Medulla oblongata (tissue), 1 donor: ENCODE measurements at regions not wholly inside any gene's neighbourhood (a gene's known extent, or its start where the extent isn't known, plus 50 kb on each side); places are given as distances from the start of the nearest gene placed in this dataset.

Experiments used
- DNase-seq: peaks from one replicate; pipeline ENCODE4 v3.0.0-alpha.2; 2015; ENCODE audit errors: extremely low spot score

GRCh38 chr15:99508852-99509251, 56.9 kb upstream of the MEF2A start:
- DNase-seq, result no peak

- peak; percentile 78 for DNase-seq
Measured at GRCh38 chr15:99509686-99510461, 55.9 kb upstream of the MEF2A start.

- no peak for DNase-seq
Measured at GRCh38 chr15:99511531-99511865, 54.3 kb upstream of the MEF2A start.

- DNase-seq, result peak; percentile 50
Measured at GRCh38 chr15:99511866-99512661, 53.7 kb upstream of the MEF2A start.

- DNase-seq, result no peak
Measured at GRCh38 chr15:99514306-99514705, 51.5 kb upstream of the MEF2A start.
